ENCODE measurements at regions not wholly inside any gene's neighbourhood (a gene's known extent, or its start where the extent isn't known, plus 50 kb on each side); places are given as distances from the start of the nearest gene placed in this dataset.

- H3K36me3 ChIP-seq = no peaks in the 10 kb centered on the region
- intact Hi-C loops (cut with DNase I) = no loop called here
- no peak overlapping the region for H3K27ac ChIP-seq
- H3K9me3 ChIP-seq = no peaks in the 10 kb centered on the region
- peaks cover 0 to 2% of the 10 kb centered on the region in 2 donors for H3K4me1 ChIP-seq
- no peak for DNase-seq (ENCODE audit: low spot score in 2 of 2)
- no peaks in the 10 kb centered on the region for H3K27me3 ChIP-seq
- H3K4me3 ChIP-seq = no peak overlapping the region
- TF ChIP-seq CTCF (IDR thresholded peaks at IDR 0.05) = no peak
Measured at GRCh38 chr3:110099711-110100110, 762.4 kb upstream of the DPPA4 start.

- Histone ChIP-seq H3K36me3 (no peaks in the 10 kb centered on the region), H3K27ac (no peak overlapping the region), H3K27me3 (no peaks in the 10 kb centered on the region), H3K4me3 (no peak overlapping the region), H3K9me3 (no peaks in the 10 kb centered on the region), H3K4me1 (peaks cover 0 to 2% of the 10 kb centered on the region in 2 donors)
- TF ChIP-seq CTCF (IDR thresholded peaks at IDR 0.05) = no peak
- DNase-seq (ENCODE audit: low spot score in 2 of 2) = no peak
- intact Hi-C loops (cut with DNase I) = no loop called here
Measured at GRCh38 chr3:110101361-110101760, 764.0 kb upstream of the DPPA4 start.

DNA sequence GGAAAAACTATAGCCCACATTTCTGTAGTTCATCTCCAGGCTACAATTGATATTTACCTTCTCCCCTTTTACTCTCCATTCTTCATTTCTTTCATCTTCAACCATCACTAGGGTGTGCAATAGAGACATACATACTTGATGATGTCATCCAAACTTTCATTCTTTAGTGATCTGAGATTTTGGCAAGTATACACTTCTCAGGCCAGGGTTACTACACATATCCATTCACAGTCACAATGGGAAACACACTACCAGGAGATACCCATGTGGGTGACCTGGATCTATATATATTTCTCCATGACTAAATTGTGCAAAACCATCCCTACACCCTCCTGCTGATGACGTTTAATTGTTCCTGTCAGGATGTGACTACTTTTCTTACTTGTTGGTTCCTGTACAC is 769.5 kb upstream of the DPPA4 start:
- Histone ChIP-seq H3K4me1 (peaks cover 0 to 2% of the 10 kb centered on the region in 2 donors), H3K36me3 (no peaks in the 10 kb centered on the region), H3K4me3 (no peak overlapping the region), H3K27ac (no peak overlapping the region), H3K9me3 (no peaks in the 10 kb centered on the region), H3K27me3 (no peaks in the 10 kb centered on the region)
- intact Hi-C loops (cut with DNase I) = no loop called here
- no peak for DNase-seq (ENCODE audit: low spot score in 2 of 2)
- TF ChIP-seq CTCF (IDR thresholded peaks at IDR 0.05) = no peak

DNA sequence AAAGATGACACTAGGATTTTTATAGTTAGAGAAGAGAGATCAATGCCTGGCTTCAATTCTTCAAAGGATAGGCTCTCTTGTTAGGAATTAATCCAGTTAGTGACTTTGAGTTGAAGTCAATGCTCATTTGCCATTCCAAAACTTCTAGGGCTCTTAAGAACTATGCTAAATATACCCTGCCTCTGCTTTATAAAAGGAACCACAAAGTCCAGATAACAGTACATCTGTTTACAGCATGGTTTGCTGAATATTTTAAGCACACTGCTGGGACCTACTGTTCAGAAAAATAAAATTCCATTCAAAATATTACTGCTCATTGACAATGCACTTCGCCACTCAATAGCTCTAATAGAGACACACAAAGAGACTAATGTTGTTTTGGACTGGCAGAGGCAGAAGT is 786.6 kb upstream of the DPPA4 start:
- no peak overlapping the region for H3K27ac ChIP-seq
- intact Hi-C loops (cut with DNase I) = no loop called here

GRCh38 chr3:110126065-110126464 is 788.7 kb upstream of the DPPA4 start:
- no peaks in the 10 kb centered on the region for H3K4me1 ChIP-seq
- intact Hi-C loops (cut with DNase I) = no loop called here

More for the DNA sequence above, 786.6 kb upstream of the DPPA4 start:
- Histone ChIP-seq H3K36me3 (no peaks in the 10 kb centered on the region), H3K9me3 (no peaks in the 10 kb centered on the region), H3K27me3 (no peaks in the 10 kb centered on the region), H3K4me1 (no peaks in the 10 kb centered on the region), H3K4me3 (no peak overlapping the region)
- no peak for TF ChIP-seq CTCF (IDR thresholded peaks at IDR 0.05)
- no peak for DNase-seq (ENCODE audit: low spot score in 2 of 2)

More at GRCh38 chr3:110126065-110126464, 788.7 kb upstream of the DPPA4 start:
- H3K9me3 ChIP-seq = no peaks in the 10 kb centered on the region
- H3K36me3 ChIP-seq = no peaks in the 10 kb centered on the region
- no peaks in the 10 kb centered on the region for H3K27me3 ChIP-seq
- TF ChIP-seq CTCF (IDR thresholded peaks at IDR 0.05) = no peak
- H3K27ac ChIP-seq = no peak overlapping the region
- DNase-seq (ENCODE audit: low spot score in 2 of 2) = no peak
- no peak overlapping the region for H3K4me3 ChIP-seq
